Activated gamma-delta T cell treated with anti-CD3 and anti-CD28 coated beads, Interleukin-2, amount 50 U/mL, for 16 hours (primary cell): ENCODE measurements at regions not wholly inside any gene's neighbourhood (a gene's known extent, or its start where the extent isn't known, plus 50 kb on each side); places are given as distances from the start of the nearest gene placed in this dataset.

Experiments used
- DNase-seq: peaks from one replicate; pipeline ENCODE4 v3.0.0-alpha.2; 2020; ENCODE audit warnings: low read depth

DNA sequence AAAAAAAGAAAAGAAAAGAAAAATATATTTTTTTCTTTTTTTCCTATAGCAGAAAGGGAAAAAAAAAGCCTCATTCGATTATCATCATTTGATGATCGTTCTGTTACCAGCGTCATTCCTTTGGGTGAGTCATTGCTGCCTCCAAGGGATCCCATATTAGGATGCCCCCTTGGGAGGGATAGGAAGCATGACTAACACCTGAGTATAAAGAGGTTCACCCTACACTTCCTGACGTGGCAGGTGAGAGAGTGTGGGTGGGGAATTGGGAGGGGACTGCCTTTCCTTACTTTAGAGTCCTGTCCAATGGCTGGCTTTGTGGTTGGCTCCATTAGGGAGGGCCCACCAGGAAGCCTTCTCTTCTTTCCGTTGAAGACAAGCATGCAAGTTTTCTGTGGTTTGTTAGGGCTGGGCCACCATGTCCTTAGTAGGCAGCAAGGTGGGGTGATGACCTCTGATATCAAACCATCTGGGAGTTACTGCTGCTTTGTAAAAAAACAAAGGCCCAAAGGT, 56.1 kb upstream of the FUT8 start:
- DNase-seq: no peak

- DNase-seq: no peak
Observed at GRCh38 chr14:65357113-65357512, 55.4 kb upstream of the FUT8 start.

- DNase-seq: no peak
Observed at GRCh38 chr14:65357689-65358088, 54.8 kb upstream of the FUT8 start.

DNA sequence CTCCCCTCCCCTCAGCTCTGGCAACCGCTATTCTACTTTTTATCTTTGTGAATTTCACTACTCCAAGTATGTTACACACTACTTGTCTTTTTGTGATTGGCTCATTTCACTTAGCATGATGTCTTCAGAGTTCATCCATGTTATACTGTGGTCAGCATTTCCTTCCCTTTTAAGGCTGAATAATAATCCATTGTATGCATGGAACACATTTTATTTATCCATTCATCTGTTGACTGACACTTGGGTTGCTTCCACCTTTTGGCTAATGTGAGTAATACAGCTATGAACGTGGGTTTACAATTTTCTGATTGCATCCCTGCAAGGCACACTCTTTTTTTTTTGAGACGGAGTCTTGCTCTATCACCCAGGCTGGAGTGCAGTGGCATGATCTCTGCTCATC, 53.0 kb upstream of the FUT8 start:
- DNase-seq: no peak

DNA sequence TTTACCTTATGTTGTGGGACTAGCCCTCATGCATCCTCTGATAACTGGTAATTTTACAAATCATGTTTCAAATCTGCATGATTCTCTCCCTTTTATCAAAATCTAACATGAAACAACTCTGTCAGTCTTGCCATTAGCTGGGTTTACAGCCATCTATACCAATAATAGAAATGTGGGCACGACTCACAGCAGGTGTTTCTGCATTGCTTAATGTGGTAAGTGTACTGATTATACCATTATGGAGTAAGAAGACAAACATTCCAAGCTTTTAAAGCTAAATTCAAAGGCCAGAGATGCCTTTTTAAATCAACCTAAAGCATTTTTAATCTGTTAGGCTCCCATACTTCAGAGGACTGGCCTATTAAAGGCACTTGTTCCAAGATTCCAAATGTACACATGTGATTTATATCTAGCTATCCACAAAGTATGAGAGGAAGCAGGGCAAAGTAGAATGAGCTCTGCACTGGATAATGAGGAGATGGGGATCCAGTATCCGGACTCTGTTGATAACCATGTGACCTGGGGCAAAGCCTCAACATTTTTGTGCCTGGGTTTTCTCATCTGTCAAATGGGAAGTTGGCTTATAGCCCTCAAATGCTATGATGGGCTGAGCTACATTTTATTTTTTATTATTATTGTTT, 52.3 kb upstream of the FUT8 start:
- no peak for DNase-seq

DNA sequence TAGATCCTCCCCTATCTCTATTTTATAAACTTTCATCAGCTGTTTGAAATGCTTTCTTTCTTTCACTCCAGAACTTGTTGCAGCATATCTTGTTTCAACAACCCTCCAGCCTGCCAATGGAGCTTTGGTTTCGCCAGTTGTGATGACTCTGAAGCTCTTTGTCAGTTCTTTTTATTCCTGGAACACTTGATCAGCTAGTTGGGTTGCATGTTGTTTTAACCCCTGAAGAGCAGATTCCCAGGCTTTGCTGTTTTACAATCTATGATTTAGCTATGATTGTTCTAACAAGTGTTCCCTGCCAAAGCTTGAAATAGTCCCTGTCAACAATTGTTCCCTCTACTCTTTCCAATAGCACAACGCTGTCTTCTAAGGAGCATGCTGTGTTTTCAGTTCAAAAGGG, 50.6 kb upstream of the FUT8 start:
- DNase-seq: no peak
